GM03348 (cell line): ENCODE measurements at regions not wholly inside any gene's neighbourhood (a gene's known extent, or its start where the extent isn't known, plus 50 kb on each side); places are given as distances from the start of the nearest gene placed in this dataset.

Experiments used
- DNase-seq: peaks from one replicate; pipeline ENCODE4 v3.0.0; 2012; ENCODE audit warnings: low spot score

DNA sequence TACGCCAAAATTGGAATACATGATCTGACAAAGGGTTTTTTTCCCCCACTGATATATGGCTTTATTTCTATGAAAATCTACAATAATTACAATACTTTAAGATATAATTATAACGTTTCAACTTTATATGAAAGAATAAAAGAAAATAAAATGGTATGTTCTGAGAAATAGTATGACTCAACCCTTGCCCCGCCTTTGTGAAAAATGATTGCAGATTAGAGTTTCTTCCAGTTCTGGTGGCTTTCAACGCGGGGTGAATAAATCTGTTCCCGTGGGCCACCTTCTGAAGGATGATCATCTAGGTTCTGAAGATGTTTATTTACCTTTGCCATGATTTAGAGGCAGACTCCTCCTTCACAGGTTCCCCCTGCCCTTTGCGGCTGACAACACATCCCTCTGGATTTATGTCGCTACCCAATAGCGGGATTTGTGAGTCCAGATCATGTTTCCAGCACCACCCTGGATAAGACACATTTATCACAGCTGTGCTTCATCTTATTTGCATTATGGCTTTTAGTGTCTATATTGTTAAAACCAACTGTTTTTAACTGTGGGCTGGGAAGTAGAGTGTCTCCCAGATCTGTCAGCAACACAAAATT, 607.0 kb upstream of the KIRREL3 start:
- no peak for DNase-seq

DNA sequence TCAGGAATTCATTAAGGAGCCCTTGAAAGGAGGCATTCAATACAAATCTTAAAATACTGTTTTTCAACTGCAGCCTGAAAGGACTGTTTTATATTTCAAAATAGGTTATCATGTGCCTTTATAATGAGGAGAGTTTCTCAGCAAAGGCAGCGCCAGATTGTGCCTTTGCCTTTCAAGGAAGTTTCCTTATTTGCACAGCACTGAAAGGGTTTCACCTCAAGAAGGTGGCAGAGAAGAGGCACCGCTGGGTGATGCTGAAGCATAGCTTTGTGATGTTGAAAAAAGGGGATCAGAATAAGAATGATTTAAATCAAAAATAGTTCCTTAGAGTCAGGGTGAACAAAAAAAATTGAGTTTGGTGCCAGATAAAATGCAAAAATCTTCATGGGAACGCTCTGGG, 601.0 kb upstream of the KIRREL3 start:
- DNase-seq: no peak

DNA sequence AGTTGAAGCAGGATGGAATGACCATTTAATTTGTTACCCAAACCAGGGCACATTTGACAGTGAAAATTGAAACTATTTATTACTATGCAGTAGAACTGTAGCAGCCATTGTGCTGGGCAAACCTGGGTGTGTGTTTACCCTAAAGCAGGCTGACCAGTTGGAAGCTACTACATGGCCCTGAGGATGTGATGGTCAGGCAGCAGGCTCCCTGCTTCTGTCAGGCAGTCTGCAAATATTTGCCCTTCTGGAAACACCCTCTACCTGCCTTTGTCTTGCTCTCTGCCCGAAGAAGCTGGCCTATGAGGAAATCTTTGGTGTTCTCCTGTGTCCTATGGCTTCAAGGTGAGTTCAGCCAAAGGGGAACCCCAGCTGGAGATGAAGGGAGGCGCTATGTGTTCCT, 600.1 kb upstream of the KIRREL3 start:
- no peak for DNase-seq

- no peak for DNase-seq
These were observed 597.9 kb upstream of the KIRREL3 start for GRCh38 chr11:127598476-127598875.

DNA sequence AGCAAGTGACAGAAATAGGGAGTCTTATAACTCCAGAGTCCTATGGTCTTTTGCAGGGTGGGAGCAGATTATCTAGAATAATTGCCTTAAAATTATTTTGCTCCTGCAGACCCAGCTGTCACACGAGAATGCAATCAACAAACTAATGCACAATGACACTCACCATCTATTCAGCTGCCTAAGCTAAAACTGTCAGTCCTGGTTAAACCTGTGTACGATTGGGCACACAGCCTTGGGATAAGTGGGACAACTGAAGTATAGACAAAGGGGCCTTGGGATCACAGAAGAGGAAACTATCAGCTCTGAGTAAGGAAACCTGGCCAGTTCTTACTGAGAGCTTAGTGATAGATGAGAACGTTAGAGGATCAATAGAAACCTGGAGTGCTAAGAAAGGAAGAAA, 595.9 kb upstream of the KIRREL3 start:
- DNase-seq: no peak

- DNase-seq: no peak
These were observed 591.8 kb upstream of the KIRREL3 start for GRCh38 chr11:127592371-127592770.

GRCh38 chr11:127590314-127590713, 589.7 kb upstream of the KIRREL3 start:
- no peak for DNase-seq

DNA sequence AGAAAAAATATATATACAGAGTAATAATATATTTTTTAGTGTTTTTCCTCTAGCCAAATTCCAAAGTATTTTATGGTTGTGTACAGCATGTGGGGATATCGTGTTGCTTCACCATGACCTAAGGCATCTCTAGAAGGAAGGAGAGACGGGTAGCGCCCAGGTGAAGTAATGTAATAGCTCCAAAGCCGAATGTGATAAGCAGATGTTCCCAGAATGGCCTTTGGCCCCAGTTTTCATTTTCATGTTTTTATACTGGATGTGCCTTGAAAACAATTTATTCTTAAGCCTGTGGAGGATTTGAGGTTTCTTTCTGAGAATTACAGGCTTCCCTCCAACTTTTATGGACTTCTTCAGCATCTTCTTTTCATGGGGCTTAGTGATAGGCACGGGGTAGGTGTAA, 587.9 kb upstream of the KIRREL3 start:
- DNase-seq: no peak

- no peak for DNase-seq
These were observed 586.9 kb upstream of the KIRREL3 start for GRCh38 chr11:127587511-127587910.

DNA sequence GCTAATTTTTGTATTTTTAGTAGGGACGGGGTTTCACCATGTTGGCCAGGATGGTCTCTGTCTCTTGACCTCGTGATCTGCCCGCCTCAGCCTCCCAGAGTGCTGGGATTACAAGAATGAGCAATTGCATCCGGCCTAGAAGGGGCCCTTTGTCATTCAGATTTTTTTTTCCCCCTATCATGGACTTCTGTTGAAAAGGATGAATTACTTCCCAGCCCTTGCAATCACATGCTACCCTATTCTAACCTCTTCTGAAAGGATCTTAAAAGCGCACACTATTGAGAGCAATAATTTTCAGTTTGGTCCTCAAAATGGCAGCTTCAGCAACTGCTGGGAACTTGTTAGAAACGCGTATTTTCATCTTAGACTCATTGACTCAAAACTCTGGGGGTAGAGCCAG, 575.6 kb upstream of the KIRREL3 start:
- no peak for DNase-seq

DNA sequence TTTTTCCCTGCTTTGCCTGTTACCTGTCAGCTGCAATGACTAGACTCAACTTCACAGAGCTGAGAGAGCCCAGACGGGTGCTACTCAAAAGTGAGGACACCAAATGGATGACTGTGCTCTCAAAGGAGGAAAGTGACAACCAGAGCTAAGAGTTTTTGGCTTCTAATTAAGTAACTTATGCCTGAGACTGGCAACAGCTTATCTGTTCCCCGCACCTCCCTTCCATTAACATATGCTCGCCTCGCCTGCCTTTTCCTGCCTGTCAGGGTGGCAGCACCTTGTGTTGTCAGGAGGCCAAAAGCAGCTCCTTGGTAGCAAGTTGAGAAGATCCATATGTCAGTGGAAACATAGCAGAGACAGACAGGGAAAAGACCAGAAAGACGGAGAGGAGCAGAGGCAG, 573.9 kb upstream of the KIRREL3 start:
- DNase-seq: no peak

DNA sequence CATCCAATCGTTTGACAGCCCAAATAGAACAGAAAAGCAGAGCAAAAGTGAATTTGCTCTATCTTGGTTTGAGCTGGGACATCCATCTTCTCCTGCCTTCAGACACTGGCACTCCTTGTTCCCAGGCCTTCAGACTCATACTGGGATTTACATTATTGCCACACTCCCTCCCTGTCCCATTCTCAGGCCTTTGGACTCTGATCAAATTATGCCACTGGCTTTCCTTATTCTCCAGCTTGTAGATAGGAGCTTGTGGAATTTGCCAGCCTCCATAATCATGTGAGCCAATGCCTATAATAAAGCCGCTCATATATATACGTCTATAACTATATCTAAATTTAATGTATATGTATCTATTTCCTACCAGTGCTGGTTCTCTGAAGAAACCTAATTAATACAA, 568.3 kb upstream of the KIRREL3 start:
- DNase-seq: no peak

GRCh38 chr11:127567237-127567932, 566.8 kb upstream of the KIRREL3 start:
- DNase-seq: no peak

DNA sequence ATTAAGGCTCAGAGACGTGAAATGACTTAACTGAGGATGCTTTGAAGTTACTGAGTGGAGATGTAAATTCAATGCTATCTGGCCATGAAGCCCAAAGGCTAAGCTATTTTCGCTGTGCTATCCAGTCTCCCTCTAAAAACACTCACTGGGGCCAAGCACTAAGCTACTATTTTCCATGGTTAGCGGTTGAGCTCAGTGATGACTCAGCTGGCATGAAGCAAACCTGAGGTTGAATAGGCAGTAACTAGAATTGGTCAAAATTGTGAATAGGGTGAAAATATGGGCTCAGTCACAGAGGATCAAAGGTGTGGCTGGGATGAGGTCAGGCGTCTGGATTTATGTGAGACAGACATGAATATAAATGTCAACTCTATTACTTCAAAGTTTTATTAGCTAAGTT, 564.2 kb upstream of the KIRREL3 start:
- DNase-seq: no peak

DNA sequence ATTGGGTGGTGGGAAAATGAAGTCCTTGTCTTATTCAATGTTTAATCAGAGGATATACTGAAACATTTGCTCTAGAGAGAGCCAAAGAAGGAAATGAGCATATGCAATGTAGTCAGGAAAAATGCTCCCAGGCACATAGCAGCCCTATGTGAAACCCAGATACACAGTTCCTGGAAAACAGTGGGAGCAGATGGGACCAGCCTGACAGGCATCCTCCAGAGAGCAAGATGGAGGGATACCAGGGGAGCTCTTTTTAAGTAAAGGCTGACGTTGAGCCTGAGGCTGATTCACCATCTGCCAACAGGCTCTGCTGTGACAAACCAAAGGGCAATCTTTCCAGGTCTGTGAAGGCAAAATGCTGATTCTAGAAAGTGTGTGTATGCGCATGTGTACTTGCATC, 559.4 kb upstream of the KIRREL3 start:
- DNase-seq: no peak

GRCh38 chr11:127552446-127552845, 551.9 kb upstream of the KIRREL3 start:
- no peak for DNase-seq

DNA sequence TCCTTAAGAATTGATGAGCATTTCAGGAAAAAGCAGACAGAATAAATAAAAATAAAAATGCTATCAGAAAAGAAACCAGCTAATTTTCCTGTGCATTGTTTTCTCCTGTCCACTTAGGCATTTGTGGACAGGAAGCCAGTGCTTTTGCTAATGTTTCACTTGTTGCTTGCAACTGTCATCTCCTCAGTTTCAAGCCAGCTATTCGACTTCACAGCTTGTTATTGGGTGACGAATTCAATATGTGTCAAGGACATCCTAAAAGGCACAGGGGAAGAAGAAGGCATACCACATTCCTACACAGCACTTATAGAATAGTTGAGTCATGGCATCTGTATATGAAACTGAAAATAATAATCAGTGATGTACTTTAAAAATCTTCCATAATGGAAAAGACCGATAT, 530.6 kb upstream of the KIRREL3 start:
- no peak for DNase-seq

GRCh38 chr11:127528297-127528696, 527.7 kb upstream of the KIRREL3 start:
- no peak for DNase-seq

GRCh38 chr11:127524618-127525017, 524.0 kb upstream of the KIRREL3 start:
- no peak for DNase-seq

- peak; percentile 17 for DNase-seq
These were observed 520.8 kb upstream of the KIRREL3 start for GRCh38 chr11:127521413-127521812.

DNA sequence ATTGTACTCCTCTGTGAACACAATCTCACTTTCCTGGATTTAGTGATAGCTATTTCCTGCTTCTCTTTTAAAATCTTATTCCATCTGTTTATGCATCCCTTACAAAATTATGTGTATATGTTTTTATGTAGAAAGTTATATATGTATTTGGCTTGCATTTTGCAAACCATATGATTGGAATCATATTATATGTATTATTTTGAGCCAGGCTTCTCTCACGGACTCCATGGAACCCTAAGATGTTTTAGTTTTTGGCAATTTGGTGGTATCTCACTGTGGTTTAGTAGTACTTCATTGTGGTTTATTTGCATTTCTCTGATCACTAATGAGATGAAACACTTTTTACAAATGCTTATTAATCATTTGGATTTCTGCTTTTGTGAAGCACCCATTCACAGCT, 507.3 kb upstream of the KIRREL3 start:
- DNase-seq: no peak

DNA sequence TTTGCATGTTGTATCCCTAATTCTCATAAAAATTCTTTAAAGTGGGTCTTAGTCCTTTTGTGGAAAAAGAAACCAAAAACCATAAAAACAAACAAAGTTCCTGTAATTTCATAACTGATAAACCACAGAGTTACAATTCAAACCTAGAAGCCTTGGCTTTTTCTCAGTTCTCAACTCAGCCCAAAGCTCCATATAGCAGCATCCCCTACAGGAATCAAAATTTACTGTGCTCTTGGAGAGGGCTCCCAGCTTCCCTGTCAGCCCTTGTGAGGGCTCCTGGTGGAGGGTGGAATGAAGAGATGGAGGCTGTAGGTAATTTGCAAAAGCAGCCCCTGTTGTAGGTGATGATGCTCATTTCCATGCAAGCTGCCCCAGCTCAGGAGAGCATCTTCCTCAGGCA, 506.1 kb upstream of the KIRREL3 start:
- DNase-seq: no peak

GRCh38 chr11:127506126-127506525, 505.6 kb upstream of the KIRREL3 start:
- DNase-seq: no peak

- DNase-seq: no peak
These were observed 495.6 kb upstream of the KIRREL3 start for GRCh38 chr11:127496165-127496564.
